ENCODE measurements at regions not wholly inside any gene's neighbourhood (a gene's known extent, or its start where the extent isn't known, plus 50 kb on each side); places are given as distances from the start of the nearest gene placed in this dataset.

DNA sequence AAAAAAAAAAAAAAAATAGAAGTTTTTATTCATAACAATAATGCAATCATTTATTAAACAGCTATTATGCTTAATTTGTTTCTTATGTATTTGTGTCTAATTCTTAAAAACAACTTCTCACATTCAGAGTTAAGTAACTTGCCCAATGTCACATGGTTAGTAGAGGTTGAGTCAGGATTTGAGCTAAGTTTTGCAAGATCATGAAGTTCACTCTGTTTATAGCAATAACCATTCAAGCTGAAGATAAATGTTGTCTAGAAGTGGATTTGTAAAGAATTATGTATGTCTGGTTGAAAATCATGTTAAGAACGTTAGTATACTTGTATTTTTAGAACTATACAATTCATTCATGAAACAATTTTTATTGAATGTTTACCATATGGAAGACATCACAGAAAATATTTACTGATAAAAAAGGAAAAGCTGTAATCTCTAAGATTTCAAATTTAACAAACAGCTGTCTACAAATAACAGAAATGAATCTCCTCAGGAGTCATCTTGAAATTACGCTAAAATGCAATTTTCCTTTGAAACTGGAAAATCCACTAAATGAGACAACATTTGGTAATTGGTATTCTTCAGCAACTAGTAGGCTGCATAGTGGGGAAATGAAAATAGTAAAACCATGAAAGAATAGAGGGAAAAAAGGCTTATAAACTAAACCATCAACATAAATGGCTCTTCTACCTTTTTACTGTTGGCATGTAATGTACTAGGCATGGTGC, 70.5 kb upstream of the AHR start:
- Histone ChIP-seq H2AFZ (ENCODE audit: low read depth, low read length) (no peak overlapping the region), H3K27me3 (ENCODE audit: insufficient read depth, low read depth, low read length) (no peaks in the 10 kb centered on the region), H3K9ac (ENCODE audit: low read length) (no peak overlapping the region), H3K9me2 (ENCODE audit: insufficient read depth, low read length) (no peaks in the 10 kb centered on the region), H3K79me2 (replicated peaks; ENCODE audit: insufficient read depth, low read length) (no peaks in the 10 kb centered on the region), H3K36me3 (ENCODE audit: insufficient read depth, low read length) (no peaks in the 10 kb centered on the region), H3F3A (ENCODE audit: insufficient read depth, low read length, poor library complexity, severe bottlenecking) (no peaks in the 10 kb centered on the region), H3K9me3 (ENCODE audit: low read length) (no peaks in the 10 kb centered on the region), H4K20me1 (ENCODE audit: insufficient read depth) (no peaks in the 10 kb centered on the region), H3K4me2 (ENCODE audit: low read length) (no peak overlapping the region), H3K27ac (ENCODE audit: low read length) (no peak overlapping the region), H3K4me3 (ENCODE audit: low read length) (no peak overlapping the region)
- TF ChIP-seq RAD21 (conservative IDR thresholded peaks at IDR 0.05) (no peak), EP300 (conservative IDR thresholded peaks at IDR 0.05; ENCODE audit: poor library complexity, severe bottlenecking) (no peak), MXI1 (conservative IDR thresholded peaks at IDR 0.05; ENCODE audit: poor library complexity, severe bottlenecking) (no peak), EZH2 (IDR thresholded peaks at IDR 0.05; ENCODE audit: borderline replicate concordance, insufficient read depth, low read length, poor library complexity, severe bottlenecking) (no peak), CTCF (IDR thresholded peaks at IDR 0.05; ENCODE audit: poor library complexity, severe bottlenecking) (no peak), TAF1 (IDR thresholded peaks at IDR 0.05; ENCODE audit: low read depth) (no peak), REST (IDR thresholded peaks at IDR 0.05; ENCODE audit: borderline replicate concordance) (no peak), POLR2AphosphoS5 (IDR thresholded peaks at IDR 0.05) (no peak), SMC3 (conservative IDR thresholded peaks at IDR 0.05; ENCODE audit: poor library complexity) (no peak)

GRCh38 chr7:17229228-17229627, 69.2 kb upstream of the AHR start:
- Histone ChIP-seq H3K9me3 (ENCODE audit: low read length) (no peaks in the 10 kb centered on the region), H3K9ac (ENCODE audit: low read length) (no peak overlapping the region), H3K9me2 (ENCODE audit: insufficient read depth, low read length) (no peaks in the 10 kb centered on the region), H3F3A (ENCODE audit: insufficient read depth, low read length, poor library complexity, severe bottlenecking) (no peaks in the 10 kb centered on the region), H3K36me3 (ENCODE audit: insufficient read depth, low read length) (no peaks in the 10 kb centered on the region), H3K27ac (ENCODE audit: low read length) (no peak overlapping the region), H3K79me2 (replicated peaks; ENCODE audit: insufficient read depth, low read length) (no peaks in the 10 kb centered on the region), H3K4me2 (ENCODE audit: low read length) (no peak overlapping the region), H4K20me1 (ENCODE audit: insufficient read depth) (no peaks in the 10 kb centered on the region), H2AFZ (ENCODE audit: low read depth, low read length) (no peak overlapping the region), H3K27me3 (ENCODE audit: insufficient read depth, low read depth, low read length) (no peaks in the 10 kb centered on the region), H3K4me3 (ENCODE audit: low read length) (no peak overlapping the region)
- TF ChIP-seq TAF1 (IDR thresholded peaks at IDR 0.05; ENCODE audit: low read depth) = no peak
- TF ChIP-seq EP300 (conservative IDR thresholded peaks at IDR 0.05; ENCODE audit: poor library complexity, severe bottlenecking) = no peak
- TF ChIP-seq EZH2 (IDR thresholded peaks at IDR 0.05; ENCODE audit: borderline replicate concordance, insufficient read depth, low read length, poor library complexity, severe bottlenecking) = no peak
- no peak for TF ChIP-seq REST (IDR thresholded peaks at IDR 0.05; ENCODE audit: borderline replicate concordance)
- no peak for TF ChIP-seq CTCF (IDR thresholded peaks at IDR 0.05; ENCODE audit: poor library complexity, severe bottlenecking)
- TF ChIP-seq RAD21 (conservative IDR thresholded peaks at IDR 0.05) = no peak
- no peak for TF ChIP-seq POLR2AphosphoS5 (IDR thresholded peaks at IDR 0.05)
- TF ChIP-seq MXI1 (conservative IDR thresholded peaks at IDR 0.05; ENCODE audit: poor library complexity, severe bottlenecking) = no peak
- TF ChIP-seq SMC3 (conservative IDR thresholded peaks at IDR 0.05; ENCODE audit: poor library complexity) = no peak

Measured in neural cell (in vitro differentiated cells).